GM12873 (cell line): ENCODE measurements at regions not wholly inside any gene's neighbourhood (a gene's known extent, or its start where the extent isn't known, plus 50 kb on each side); places are given as distances from the start of the nearest gene placed in this dataset.

Experiments used
- TF ChIP-seq, protein P1 (sequence below): IDR thresholded peaks from 2 replicates; pipeline ENCODE4 v1.5.1; 2012; ENCODE audit warnings: low read depth, mild to moderate bottlenecking, moderate library complexity, low read length, control low read depth; ENCODE audit not compliant: insufficient read depth; ENCODE audit errors: missing control alignments

DNA sequence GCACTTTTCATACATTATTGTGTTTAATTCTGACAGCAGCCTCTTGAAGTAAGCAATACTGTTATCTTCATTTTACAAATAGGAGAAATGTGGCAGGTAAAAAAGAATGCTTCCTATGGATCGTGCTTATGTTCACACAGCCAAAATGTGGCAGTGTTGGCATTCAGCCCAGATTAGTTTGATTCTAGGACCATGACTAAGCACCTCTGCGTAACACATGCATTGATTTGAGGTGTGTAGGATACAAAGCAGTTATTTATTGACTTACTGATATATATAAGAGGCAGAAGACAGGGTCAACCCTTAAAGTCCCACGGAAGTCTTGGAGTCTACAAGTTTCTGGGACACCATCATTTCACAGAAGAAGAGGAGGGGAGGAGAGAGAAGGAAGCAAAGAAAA is 1144.4 kb upstream of the GOT2 start:
- TF ChIP-seq, protein P1, sequence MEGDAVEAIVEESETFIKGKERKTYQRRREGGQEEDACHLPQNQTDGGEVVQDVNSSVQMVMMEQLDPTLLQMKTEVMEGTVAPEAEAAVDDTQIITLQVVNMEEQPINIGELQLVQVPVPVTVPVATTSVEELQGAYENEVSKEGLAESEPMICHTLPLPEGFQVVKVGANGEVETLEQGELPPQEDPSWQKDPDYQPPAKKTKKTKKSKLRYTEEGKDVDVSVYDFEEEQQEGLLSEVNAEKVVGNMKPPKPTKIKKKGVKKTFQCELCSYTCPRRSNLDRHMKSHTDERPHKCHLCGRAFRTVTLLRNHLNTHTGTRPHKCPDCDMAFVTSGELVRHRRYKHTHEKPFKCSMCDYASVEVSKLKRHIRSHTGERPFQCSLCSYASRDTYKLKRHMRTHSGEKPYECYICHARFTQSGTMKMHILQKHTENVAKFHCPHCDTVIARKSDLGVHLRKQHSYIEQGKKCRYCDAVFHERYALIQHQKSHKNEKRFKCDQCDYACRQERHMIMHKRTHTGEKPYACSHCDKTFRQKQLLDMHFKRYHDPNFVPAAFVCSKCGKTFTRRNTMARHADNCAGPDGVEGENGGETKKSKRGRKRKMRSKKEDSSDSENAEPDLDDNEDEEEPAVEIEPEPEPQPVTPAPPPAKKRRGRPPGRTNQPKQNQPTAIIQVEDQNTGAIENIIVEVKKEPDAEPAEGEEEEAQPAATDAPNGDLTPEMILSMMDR = no peak

DNA sequence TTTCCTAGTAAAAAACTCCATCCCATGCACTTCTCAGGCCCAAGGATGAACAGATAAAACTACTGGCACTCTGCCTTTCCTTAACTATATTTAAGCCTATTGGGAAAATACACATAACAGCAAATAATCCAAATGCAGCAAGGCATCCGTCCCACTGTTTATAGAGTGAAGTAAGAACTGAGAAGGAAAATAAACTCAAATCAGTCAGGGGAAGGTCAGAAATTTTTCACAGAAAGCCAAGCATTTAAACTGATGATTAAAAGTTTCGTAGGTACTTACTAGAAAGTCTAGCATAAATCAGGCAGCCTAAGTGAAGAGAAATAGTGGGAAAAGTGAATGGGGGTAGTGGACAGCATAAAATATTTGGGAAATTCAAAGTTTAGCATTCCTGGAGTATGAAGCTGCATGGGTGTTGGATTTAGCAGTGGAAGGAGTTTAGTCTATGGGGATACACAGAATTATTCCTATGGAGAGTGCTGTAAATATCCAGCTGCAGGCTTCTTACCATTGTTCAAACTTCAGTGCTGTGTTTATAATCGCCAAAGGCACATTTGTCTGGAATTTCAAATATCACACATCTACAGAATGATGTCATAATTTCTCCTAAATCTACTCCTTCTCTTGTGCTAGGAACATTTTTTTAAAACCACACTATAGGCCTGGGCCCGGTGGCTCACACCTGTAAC is 1131.0 kb upstream of the GOT2 start:
- TF ChIP-seq, protein P1 = no peak

DNA sequence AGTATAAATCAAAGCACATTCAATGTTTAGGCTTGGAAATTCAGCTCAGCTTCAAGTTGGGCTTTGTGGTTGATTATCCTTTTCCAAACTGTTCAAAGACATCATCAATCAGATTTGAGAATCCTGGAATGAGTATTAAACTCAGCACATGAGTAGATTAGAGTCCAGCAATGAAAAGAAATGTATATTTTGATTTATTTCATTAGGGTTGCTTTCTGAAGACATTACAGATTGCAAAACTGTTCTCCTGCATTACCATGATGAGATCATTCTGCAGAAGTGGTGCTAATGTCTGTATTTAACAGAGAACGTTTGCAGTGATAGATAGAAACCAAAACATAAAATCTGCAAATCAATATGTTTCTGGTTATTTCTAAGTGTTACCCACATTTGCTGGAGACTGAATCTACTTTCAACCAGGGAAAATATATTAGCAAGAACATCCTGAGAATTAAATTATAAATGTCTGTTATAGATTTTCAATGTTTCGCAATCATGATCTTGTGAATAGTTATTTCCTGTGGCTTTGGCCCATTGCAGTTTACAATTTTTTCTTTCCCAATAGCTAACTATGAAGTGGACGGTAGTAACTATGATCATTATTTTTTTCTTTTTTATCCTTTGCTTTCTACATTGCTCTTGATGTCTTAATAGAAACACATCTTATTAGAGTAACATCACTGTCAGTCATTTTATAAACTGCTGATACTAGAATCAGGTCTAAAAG is 1125.7 kb upstream of the GOT2 start:
- TF ChIP-seq, protein P1 = no peak

DNA sequence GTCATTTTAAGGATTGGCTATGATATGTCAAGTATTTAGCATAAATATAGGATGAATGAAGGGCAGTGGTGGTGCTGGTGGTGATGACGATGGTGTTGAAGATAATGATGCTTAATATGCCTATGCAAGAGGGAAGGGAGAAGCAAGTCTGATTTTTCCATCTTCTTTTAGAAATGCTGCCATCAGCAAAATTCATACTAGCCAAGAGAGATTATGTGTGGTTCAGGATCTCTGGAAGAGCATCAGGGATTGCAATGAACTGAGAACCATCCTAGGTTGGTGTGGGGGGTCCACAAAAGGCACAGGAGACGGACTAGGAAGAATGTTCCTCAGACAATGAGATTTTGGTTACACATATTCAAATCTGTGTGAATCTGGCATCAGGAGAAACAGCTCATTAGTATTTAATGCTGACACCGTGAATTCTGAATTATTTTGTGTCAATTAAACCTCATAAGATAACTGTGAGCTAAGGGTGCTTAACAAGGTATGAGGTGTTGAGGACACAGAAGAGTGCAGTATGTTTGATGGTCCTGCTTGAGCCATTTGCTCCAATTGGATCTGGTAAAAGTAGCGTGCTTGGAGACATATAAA is 1120.8 kb upstream of the GOT2 start:
- TF ChIP-seq, protein P1 = no peak

DNA sequence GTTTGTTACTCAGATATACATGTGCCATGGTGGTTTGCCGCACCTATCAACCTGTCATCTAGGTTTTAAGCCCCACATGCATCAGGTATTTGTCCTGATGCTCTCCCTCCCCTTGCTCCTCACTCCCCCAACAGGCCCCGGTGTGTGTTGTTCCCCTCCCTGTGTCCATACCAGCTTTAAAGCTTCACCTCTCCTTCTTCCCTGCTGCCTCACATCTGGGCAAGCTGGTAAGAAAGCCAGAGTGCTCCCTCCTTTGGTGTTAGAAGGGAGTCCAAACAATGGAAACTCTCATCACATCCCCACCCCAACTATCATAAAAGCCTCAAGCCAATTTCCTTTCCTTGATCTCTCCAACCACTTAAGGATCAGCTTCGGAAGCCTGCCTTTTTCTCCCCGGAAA is 1115.6 kb upstream of the GOT2 start:
- TF ChIP-seq, protein P1 = no peak

DNA sequence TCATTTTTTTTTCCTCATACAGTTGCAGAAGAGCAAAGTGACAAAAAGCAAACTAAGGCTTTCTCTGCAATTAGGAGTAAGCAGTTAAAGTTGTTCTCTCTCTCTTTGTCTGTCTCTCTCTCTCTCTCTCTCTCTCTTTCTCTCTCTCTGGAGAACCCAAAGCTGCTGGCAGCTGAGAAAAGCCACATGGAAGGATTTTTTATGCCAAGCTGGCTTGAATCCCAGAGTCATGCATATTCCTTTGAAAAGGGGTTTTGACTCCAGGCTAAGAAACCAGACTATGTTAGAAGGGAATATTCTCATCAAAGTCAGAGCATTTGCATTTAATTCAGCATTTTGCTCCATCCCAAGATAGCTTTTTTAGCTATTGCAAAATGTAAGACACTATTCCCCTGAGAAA is 1114.2 kb upstream of the GOT2 start:
- TF ChIP-seq, protein P1 = no peak

DNA sequence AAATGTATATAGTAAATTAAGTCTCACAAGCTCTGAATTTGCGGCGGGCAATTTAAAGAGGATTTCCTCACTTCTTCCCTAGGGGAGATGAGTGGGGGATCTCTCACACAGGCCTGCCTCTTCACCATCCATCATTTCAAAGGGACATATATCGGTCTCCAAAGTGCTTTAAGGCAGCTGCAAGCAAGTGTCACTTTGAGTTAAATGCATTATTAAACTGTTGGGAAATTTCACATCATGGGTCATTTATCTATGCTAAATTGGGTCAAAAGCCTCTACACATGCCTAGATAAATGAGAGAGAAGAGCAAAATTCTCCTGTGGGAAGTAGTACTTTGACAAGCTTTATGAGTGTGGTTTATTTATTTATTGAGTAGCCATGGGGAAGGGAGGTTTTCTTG is 1106.1 kb upstream of the GOT2 start:
- TF ChIP-seq, protein P1 = no peak
